ENCODE measurements at regions not wholly inside any gene's neighbourhood (a gene's known extent, or its start where the extent isn't known, plus 50 kb on each side); places are given as distances from the start of the nearest gene placed in this dataset.

DNA sequence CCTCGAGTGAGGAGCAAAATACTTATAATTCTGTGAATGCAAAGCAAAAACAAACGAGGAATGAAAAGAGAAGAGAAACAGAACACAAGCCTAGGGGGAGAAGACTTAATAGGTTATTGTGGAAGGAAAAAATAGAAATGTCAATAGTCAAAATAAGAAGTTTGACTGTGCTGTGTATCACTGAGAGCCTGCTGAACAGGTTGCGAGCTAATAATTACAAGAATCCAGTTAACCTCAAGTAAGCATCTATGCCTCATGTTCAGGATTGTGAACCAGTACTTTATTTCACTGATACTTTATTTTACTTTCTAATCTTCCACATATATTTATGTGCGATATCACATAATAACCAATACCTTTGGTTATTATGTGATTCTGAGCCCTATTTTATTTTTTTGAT lies 316.7 kb downstream of the OTUD1 start:
- no peak for TF ChIP-seq CTCF (IDR thresholded peaks at IDR 0.05 in 4 of 5, conservative IDR thresholded peaks at IDR 0.05 in 1 of 5)
- TF ChIP-seq POLR2A (IDR thresholded peaks at IDR 0.05), result no peak

Data from gastrocnemius medialis (tissue), 4 donors.